GM06990 (cell line): ENCODE measurements at regions not wholly inside any gene's neighbourhood (a gene's known extent, or its start where the extent isn't known, plus 50 kb on each side); places are given as distances from the start of the nearest gene placed in this dataset.

ENCODE experiments used
- DNase-seq: peaks from one replicate; pipeline ENCODE4 v3.0.0-alpha.2; 2011; ENCODE audit not compliant: insufficient read length; ENCODE audit errors: extremely low read depth
- H3K27me3 ChIP-seq: replicated peaks from 2 replicates; pipeline ENCODE4 v1.6.0; 2011; ENCODE audit warnings: low read length; ENCODE audit not compliant: control insufficient read depth, insufficient read depth
- H3K36me3 ChIP-seq: 2 replicates; pipeline ENCODE4 v1.5.1; 2011; ENCODE audit warnings: low read length; ENCODE audit not compliant: control insufficient read depth, insufficient read depth
- H3K4me3 ChIP-seq: replicated peaks from 2 replicates; pipeline ENCODE4 v1.5.1; 2011; ENCODE audit warnings: low read depth, mild to moderate bottlenecking, control low read depth, low read length
- TF ChIP-seq, protein P1 (sequence below): IDR thresholded peaks from 2 replicates; pipeline ENCODE4 v1.5.1; 2011; ENCODE audit warnings: low read length, control low read depth, mild to moderate bottlenecking, inconsistent platforms; ENCODE audit not compliant: insufficient read depth, poor library complexity, severe bottlenecking

GRCh38 chr20:20856306-20856705 lies 143.9 kb upstream of the RALGAPA2 start:
- DNase-seq: no peak
- H3K27me3 ChIP-seq: no peaks in the 10 kb centered on the region
- no peaks in the 10 kb centered on the region for H3K36me3 ChIP-seq
- TF ChIP-seq, protein P1, sequence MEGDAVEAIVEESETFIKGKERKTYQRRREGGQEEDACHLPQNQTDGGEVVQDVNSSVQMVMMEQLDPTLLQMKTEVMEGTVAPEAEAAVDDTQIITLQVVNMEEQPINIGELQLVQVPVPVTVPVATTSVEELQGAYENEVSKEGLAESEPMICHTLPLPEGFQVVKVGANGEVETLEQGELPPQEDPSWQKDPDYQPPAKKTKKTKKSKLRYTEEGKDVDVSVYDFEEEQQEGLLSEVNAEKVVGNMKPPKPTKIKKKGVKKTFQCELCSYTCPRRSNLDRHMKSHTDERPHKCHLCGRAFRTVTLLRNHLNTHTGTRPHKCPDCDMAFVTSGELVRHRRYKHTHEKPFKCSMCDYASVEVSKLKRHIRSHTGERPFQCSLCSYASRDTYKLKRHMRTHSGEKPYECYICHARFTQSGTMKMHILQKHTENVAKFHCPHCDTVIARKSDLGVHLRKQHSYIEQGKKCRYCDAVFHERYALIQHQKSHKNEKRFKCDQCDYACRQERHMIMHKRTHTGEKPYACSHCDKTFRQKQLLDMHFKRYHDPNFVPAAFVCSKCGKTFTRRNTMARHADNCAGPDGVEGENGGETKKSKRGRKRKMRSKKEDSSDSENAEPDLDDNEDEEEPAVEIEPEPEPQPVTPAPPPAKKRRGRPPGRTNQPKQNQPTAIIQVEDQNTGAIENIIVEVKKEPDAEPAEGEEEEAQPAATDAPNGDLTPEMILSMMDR: no peak
- H3K4me3 ChIP-seq: no peak overlapping the region

GRCh38 chr20:20851385-20851784 lies 138.9 kb upstream of the RALGAPA2 start:
- TF ChIP-seq, protein P1: no peak
- no peak for DNase-seq
- Histone ChIP-seq H3K36me3 (no peaks in the 10 kb centered on the region), H3K4me3 (no peak overlapping the region), H3K27me3 (no peaks in the 10 kb centered on the region)

- Histone ChIP-seq H3K27me3 (no peaks in the 10 kb centered on the region), H3K4me3 (no peak overlapping the region), H3K36me3 (no peaks in the 10 kb centered on the region)
- TF ChIP-seq, protein P1: no peak
- DNase-seq: no peak
Observed at GRCh38 chr20:20850407-20850806, 138.0 kb upstream of the RALGAPA2 start.

DNA sequence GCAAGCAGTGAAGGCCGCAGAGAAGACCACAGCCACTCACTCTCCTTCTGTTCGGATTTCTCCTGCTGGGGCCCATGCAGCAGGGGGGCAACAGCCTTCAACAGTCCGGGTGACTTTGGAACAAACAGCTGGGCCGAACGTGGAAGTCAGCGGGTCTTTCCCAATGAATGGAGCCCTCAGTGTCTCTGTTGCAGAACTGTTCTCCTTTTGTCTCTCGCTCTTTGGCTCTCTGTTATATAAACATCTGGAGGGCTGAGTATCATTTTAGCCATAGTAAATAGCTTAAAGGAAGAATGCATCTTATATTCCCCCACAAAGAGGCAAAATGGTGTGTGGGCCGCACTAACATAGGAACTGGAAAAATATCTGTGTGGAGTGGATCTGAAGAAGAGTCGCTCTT lies 136.7 kb upstream of the RALGAPA2 start:
- Histone ChIP-seq H3K36me3 (no peaks in the 10 kb centered on the region), H3K27me3 (no peaks in the 10 kb centered on the region), H3K4me3 (no peak overlapping the region)
- TF ChIP-seq, protein P1: no peak
- DNase-seq: no peak

DNA sequence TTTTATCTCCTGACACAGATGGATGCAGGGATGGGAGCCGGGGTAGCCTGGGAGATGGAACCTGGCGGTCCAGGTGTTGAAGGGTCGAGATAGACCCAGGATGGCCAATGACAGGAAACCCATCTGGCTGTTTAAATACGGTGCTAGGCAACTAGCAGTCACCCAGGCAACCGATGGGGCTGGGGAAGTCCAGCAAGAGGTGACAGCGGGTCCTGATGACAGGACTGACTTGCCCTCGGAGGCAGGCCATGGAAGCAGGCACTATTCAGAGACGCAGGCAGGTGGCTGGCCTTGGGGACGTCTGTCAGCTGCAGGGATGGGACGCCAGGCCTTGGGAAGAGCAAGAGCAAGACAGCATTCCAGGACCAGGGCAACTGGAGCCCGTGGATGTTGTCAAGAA lies 135.4 kb upstream of the RALGAPA2 start:
- DNase-seq: no peak
- no peak overlapping the region for H3K4me3 ChIP-seq
- no peaks in the 10 kb centered on the region for H3K27me3 ChIP-seq
- H3K36me3 ChIP-seq: no peaks in the 10 kb centered on the region
- TF ChIP-seq, protein P1: no peak

DNA sequence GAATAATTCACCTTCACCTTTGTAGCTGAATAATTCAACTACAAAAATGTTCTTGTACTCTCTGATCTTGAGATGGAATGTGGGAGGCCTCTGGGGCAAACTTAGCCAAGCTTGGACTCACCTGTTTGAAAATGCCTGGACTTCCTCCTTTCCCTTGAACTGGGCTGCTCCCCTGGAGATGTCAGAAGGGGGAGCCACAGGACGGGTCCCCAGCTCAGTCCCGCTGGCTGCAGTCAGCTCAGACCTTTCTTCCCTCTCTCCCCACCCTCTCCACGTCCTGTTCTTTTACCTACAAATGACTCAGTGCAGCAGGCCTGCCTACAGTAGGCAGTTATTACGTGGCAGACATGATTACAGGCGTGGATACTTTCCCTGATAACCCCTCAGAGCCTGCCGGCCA lies 131.5 kb upstream of the RALGAPA2 start:
- no peaks in the 10 kb centered on the region for H3K27me3 ChIP-seq
- H3K4me3 ChIP-seq: no peak overlapping the region
- TF ChIP-seq, protein P1: no peak
- H3K36me3 ChIP-seq: no peaks in the 10 kb centered on the region
- no peak for DNase-seq
